ENCODE measurements at regions not wholly inside any gene's neighbourhood (a gene's known extent, or its start where the extent isn't known, plus 50 kb on each side); places are given as distances from the start of the nearest gene placed in this dataset.

GRCh38 chr7:130909161-130909836 lies 175.3 kb upstream of the KLF14 start:
- TF ChIP-seq CTCF (conservative IDR thresholded peaks at IDR 0.05 in 1 of 2, IDR thresholded peaks at IDR 0.05 in 1 of 2; ENCODE audit: low read depth in 1 of 2, low read length in 2 of 2) (no peak), EZH2 (IDR thresholded peaks at IDR 0.05; ENCODE audit: low read length, missing control alignments) (no peak)
